Transverse colon (tissue), 4 donors: ENCODE measurements at regions not wholly inside any gene's neighbourhood (a gene's known extent, or its start where the extent isn't known, plus 50 kb on each side); places are given as distances from the start of the nearest gene placed in this dataset.

Experiments
- EP300 ChIP-seq: sonication (generic); formaldehyde crosslinking; IDR thresholded peaks from one replicate; pipeline ENCODE4 v1.6.1; 2017; ENCODE audit warnings: antibody characterized with exemption, low read depth
- POLR2A ChIP-seq: fragments of 450-650 bp; IDR thresholded peaks from one replicate; pipeline ENCODE4 v1.6.1; 2016; ENCODE audit warnings: antibody characterized with exemption, mild to moderate bottlenecking, moderate library complexity
- POLR2AphosphoS5 ChIP-seq, 3 donors: sonication (generic); formaldehyde crosslinking; IDR thresholded peaks; one replicate each; pipeline ENCODE4 v1.6.1; 2016; ENCODE audit warnings: antibody characterized with exemption in 3 of 3
- TF ChIP-seq, protein P1 (sequence below), 5 experiments: fragments of 200-600 bp in 3 of 5; fragments of 450-650 bp in 2 of 5; sonication (generic) in 3 of 5; IDR thresholded peaks; 1 replicate in 2 of 5; 2 replicates in 3 of 5; pipeline ENCODE4 v1.5.1; 2016 to 2017; ENCODE audit warnings: antibody characterized with exemption in 5 of 5, inconsistent platforms in 3 of 5, mild to moderate bottlenecking in 2 of 5, moderate library complexity in 1 of 5

DNA sequence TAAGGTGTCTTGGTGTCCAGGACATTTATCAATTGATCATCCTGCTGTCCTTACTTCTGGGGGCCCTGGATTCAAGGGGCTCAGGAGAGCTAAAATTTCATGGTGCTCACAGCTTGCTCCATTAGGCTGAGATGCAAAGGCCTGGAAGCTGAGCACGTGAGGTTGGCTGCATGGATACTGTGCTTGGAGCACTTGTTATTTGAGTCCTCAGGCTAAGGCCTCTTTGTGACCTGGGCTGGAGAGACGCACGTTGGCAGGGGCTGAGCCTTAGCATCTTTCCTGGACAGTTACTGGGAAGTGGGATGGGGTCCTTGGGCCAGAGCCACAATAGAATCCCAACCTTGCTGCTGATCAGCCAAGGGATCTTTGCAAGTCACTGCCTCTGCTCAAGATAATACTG is 151.2 kb upstream of the HS6ST1 start:
- no peak for TF ChIP-seq EP300
- TF ChIP-seq, protein P1, sequence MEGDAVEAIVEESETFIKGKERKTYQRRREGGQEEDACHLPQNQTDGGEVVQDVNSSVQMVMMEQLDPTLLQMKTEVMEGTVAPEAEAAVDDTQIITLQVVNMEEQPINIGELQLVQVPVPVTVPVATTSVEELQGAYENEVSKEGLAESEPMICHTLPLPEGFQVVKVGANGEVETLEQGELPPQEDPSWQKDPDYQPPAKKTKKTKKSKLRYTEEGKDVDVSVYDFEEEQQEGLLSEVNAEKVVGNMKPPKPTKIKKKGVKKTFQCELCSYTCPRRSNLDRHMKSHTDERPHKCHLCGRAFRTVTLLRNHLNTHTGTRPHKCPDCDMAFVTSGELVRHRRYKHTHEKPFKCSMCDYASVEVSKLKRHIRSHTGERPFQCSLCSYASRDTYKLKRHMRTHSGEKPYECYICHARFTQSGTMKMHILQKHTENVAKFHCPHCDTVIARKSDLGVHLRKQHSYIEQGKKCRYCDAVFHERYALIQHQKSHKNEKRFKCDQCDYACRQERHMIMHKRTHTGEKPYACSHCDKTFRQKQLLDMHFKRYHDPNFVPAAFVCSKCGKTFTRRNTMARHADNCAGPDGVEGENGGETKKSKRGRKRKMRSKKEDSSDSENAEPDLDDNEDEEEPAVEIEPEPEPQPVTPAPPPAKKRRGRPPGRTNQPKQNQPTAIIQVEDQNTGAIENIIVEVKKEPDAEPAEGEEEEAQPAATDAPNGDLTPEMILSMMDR (IDR thresholded peaks at IDR 0.05), result no peak
- no peak for TF ChIP-seq POLR2A
- TF ChIP-seq POLR2AphosphoS5 (IDR thresholded peaks at IDR 0.05), result no peak
